B cell (primary cell): ENCODE measurements at regions not wholly inside any gene's neighbourhood (a gene's known extent, or its start where the extent isn't known, plus 50 kb on each side); places are given as distances from the start of the nearest gene placed in this dataset.

ENCODE experiments used
- ATAC-seq: fragments of 200-7000 bp; cut with Tn5 transposase; one replicate; pipeline ENCODE4 v1.10.0; 2021; ENCODE audit warnings: low read depth, mild to moderate bottlenecking, moderate number of reproducible peaks, moderate library complexity
- CTCF ChIA-PET: fragments of 350-600 bp; sonication (Branson Sonifier 250); formaldehyde crosslinking; loops from one replicate; lab custom pipeline; 2021; ENCODE audit warnings: antibody characterized with exemption, inconsistent platforms; lab: Charles Lee
- POLR2A ChIA-PET: fragments of 350-600 bp; sonication (Branson Sonifier 250); formaldehyde crosslinking; loops from one replicate; lab custom pipeline; 2021; ENCODE audit warnings: antibody characterized with exemption; lab: Charles Lee
- DNase-seq: peaks from one replicate; pipeline ENCODE4 v3.0.0; 2013
- H2AFZ ChIP-seq: 2 replicates; pipeline ENCODE4 v1.6.1; 2012; ENCODE audit warnings: mild to moderate bottlenecking, low read depth, low read length; ENCODE audit not compliant: insufficient read depth, poor library complexity, severe bottlenecking
- H3K27ac ChIP-seq, 2 donors: 1 replicate in 1 of 2; 2 replicates in 1 of 2; pipeline ENCODE4 v1.5.1; 2012 to 2013; ENCODE audit warnings: low read length in 2 of 2, mild to moderate bottlenecking in 2 of 2, moderate library complexity in 1 of 2
- H3K27me3 ChIP-seq, 4 experiments: fragments of 200-600 bp in 1 of 4; sonication (generic) in 1 of 4; replicated peaks in 1 of 4; 1 replicate in 2 of 4; 2 replicates in 2 of 4; pipeline versions ENCODE4 v1.6.1 to v1.7.0; 2013 to 2016; ENCODE audit warnings: low read length in 3 of 4, mild to moderate bottlenecking in 2 of 4, mixed read lengths in 1 of 4, moderate library complexity in 1 of 4; ENCODE audit not compliant: insufficient read depth in 4 of 4, control insufficient read depth in 3 of 4; ENCODE audit errors: control extremely low read depth in 1 of 4
- H3K36me3 ChIP-seq, 2 experiments: replicated peaks in 1 of 2; 1 replicate in 1 of 2; 2 replicates in 1 of 2; pipeline versions ENCODE4 v1.6.1 to v1.7.1; 2013; ENCODE audit warnings: low read length in 1 of 2; ENCODE audit not compliant: insufficient read depth in 2 of 2, control insufficient read depth in 1 of 2; ENCODE audit errors: control extremely low read depth in 1 of 2, extremely low read depth in 1 of 2
- H3K4me1 ChIP-seq, 2 donors: fragments of 200-600 bp in 1 of 2; sonication (generic) in 1 of 2; 1 replicate in 1 of 2; 2 replicates in 1 of 2; pipeline versions ENCODE4 v1.5.1 to v1.6.1; 2013 to 2017; ENCODE audit warnings: low read length in 2 of 2; ENCODE audit not compliant: control insufficient read depth in 2 of 2, insufficient read depth in 2 of 2
- H3K4me2 ChIP-seq: replicated peaks from 2 replicates; pipeline ENCODE3; 2012; ENCODE audit warnings: mild to moderate bottlenecking, low read depth, low read length; ENCODE audit not compliant: poor library complexity, severe bottlenecking
- H3K4me3 ChIP-seq, 5 experiments: fragments of 200-600 bp in 1 of 5; sonication (generic) in 1 of 5; 1 replicate in 3 of 5; 2 replicates in 2 of 5; pipeline versions ENCODE4 v1.5.1 to v1.7.0; 2011 to 2016; ENCODE audit warnings: low read length in 4 of 5, mild to moderate bottlenecking in 4 of 5, low read depth in 2 of 5, control low read depth in 1 of 5, moderate library complexity in 1 of 5; ENCODE audit not compliant: insufficient read depth in 1 of 5; ENCODE audit errors: control extremely low read depth in 1 of 5, extremely low read depth in 1 of 5
- H3K79me2 ChIP-seq: fragments of 200-600 bp; sonication (generic); one replicate; pipeline ENCODE4 v1.6.0; 2016; ENCODE audit warnings: low read length; ENCODE audit not compliant: control insufficient read depth, insufficient read depth
- H3K9ac ChIP-seq: fragments of 200-600 bp; sonication (generic); 2 replicates; pipeline ENCODE4 v1.6.1; 2017; ENCODE audit warnings: mild to moderate bottlenecking, low read length, moderate library complexity
- H3K9me3 ChIP-seq, 3 donors: one replicate each; pipeline versions ENCODE4 v1.6.1 to v1.7.1; 2013; ENCODE audit warnings: low read length in 2 of 3; ENCODE audit not compliant: control insufficient read depth in 2 of 3, insufficient read depth in 1 of 3; ENCODE audit errors: control extremely low read depth in 1 of 3
- H4K20me1 ChIP-seq: 2 replicates; pipeline ENCODE4 v1.6.0; 2012; ENCODE audit warnings: mild to moderate bottlenecking, low read length; ENCODE audit not compliant: insufficient read depth, control insufficient read depth, poor library complexity, severe bottlenecking
- H3K27ac Mint-ChIP-seq: one replicate; pipeline ENCODE4 v1.8.0; 2021; ENCODE audit warnings: mixed read lengths
- H3K27me3 Mint-ChIP-seq: one replicate; pipeline ENCODE4 v1.8.0; 2021; ENCODE audit warnings: mixed read lengths
- H3K4me1 Mint-ChIP-seq: one replicate; pipeline ENCODE4 v1.8.0; 2021; ENCODE audit warnings: mixed read lengths
- H3K4me3 Mint-ChIP-seq: one replicate; pipeline ENCODE4 v1.8.0; 2021; ENCODE audit warnings: mixed read lengths
- H3K9me3 Mint-ChIP-seq: one replicate; pipeline ENCODE4 v1.8.0; 2022; ENCODE audit warnings: mixed read lengths; ENCODE audit not compliant: insufficient read depth
- CTCF ChIP-seq: fragments of 200-600 bp; IDR thresholded peaks from one replicate; pipeline ENCODE4 v1.8.0; 2022; ENCODE audit warnings: antibody characterized with exemption, mild to moderate bottlenecking
- EZH2 ChIP-seq: IDR thresholded peaks from 2 replicates; pipeline ENCODE4 v1.6.1; 2012; ENCODE audit warnings: borderline replicate concordance, low read depth, mild to moderate bottlenecking, moderate library complexity, low read length; ENCODE audit not compliant: insufficient read depth, poor library complexity, severe bottlenecking
- WGBS: methylation state at CpG from one replicate; pipeline ENCODE4 v1.1.5; 2013; ENCODE audit warnings: missing lambda C conversion rate; ENCODE audit not compliant: insufficient coverage; 5-methylcytosine and 5-hydroxymethylcytosine counted together
- intact Hi-C: fragments of 100-400 bp; cut with micrococcal nuclease; formaldehyde crosslinking; loops from one replicate; pipeline ENCODE4 v1.10.0; 2022

GRCh38 chr11:7165911-7166310 is 77.1 kb downstream of the RBMXL2 start:
- no peak for DNase-seq
- no peak overlapping the region for H3K9ac ChIP-seq
- CTCF ChIA-PET = no interaction called here
- no peak overlapping the region for H3K27ac ChIP-seq
- H3K4me3 ChIP-seq = no peak overlapping the region
- H3K79me2 ChIP-seq = no peaks in the 10 kb centered on the region
- H3K4me1 ChIP-seq = no peaks in the 10 kb centered on the region
- H3K4me2 ChIP-seq = no peak overlapping the region
- WGBS = 79% methylated on average over 3 of the region's 3 CpGs
- no peaks in the 10 kb centered on the region for H4K20me1 ChIP-seq
- intact Hi-C loops = no loop called here
- H3K27me3 Mint-ChIP-seq = peaks cover 7% of the 10 kb centered on the region
- H2AFZ ChIP-seq = no peak overlapping the region
- H3K4me1 Mint-ChIP-seq = no peaks in the 10 kb centered on the region
- no peak overlapping the region for H3K4me3 Mint-ChIP-seq
- peaks cover 0 to 3% (median 0%) of the 10 kb centered on the region in 4 experiments for H3K27me3 ChIP-seq
- no peak overlapping the region for H3K27ac Mint-ChIP-seq
- ATAC-seq = no peak
- no peaks in the 10 kb centered on the region for H3K9me3 Mint-ChIP-seq
- TF ChIP-seq CTCF (no peak), EZH2 (no peak)
- H3K9me3 ChIP-seq = no peaks in the 10 kb centered on the region
- POLR2A ChIA-PET = no interaction called here
- H3K36me3 ChIP-seq = no peaks in the 10 kb centered on the region

GRCh38 chr11:7167976-7168740 is 79.4 kb downstream of the RBMXL2 start:
- H3K4me3 Mint-ChIP-seq = no peak overlapping the region
- H3K27me3 Mint-ChIP-seq = no peaks in the 10 kb centered on the region

More at GRCh38 chr11:7167976-7168740, 79.4 kb downstream of the RBMXL2 start:
- H3K27ac ChIP-seq = no peak overlapping the region
- no peaks in the 10 kb centered on the region for H3K4me1 Mint-ChIP-seq
- H3K79me2 ChIP-seq = no peaks in the 10 kb centered on the region
- ATAC-seq = no peak
- no peaks in the 10 kb centered on the region for H3K9me3 ChIP-seq
- no CpG with 5 or more reads among the region's 2 CpGs for WGBS
- H3K4me2 ChIP-seq = no peak overlapping the region
- POLR2A ChIA-PET = no interaction called here
- H3K9ac ChIP-seq = no peak overlapping the region
- H3K27me3 ChIP-seq = peaks cover 0 to 3% (median 0%) of the 10 kb centered on the region in 4 experiments
- H3K36me3 ChIP-seq = no peaks in the 10 kb centered on the region
- no peaks in the 10 kb centered on the region for H4K20me1 ChIP-seq
- H3K4me3 ChIP-seq = no peak overlapping the region
- no peak for TF ChIP-seq EZH2
- no peak for TF ChIP-seq CTCF
- H3K27ac Mint-ChIP-seq = no peak overlapping the region
- no peaks in the 10 kb centered on the region for H3K4me1 ChIP-seq
- no peak overlapping the region for H2AFZ ChIP-seq
- CTCF ChIA-PET = no interaction called here
- H3K9me3 Mint-ChIP-seq = no peaks in the 10 kb centered on the region
- intact Hi-C loops = no loop called here
- DNase-seq = no peak
